Cardiac fibroblast (primary cell): ENCODE measurements at regions not wholly inside any gene's neighbourhood (a gene's known extent, or its start where the extent isn't known, plus 50 kb on each side); places are given as distances from the start of the nearest gene placed in this dataset.
A peak's percentile ranks its signal among the peaks of the same experiment; 100 is the strongest.

Source experiments
- DNase-seq, 2 donors: peaks; one replicate each; pipeline versions ENCODE4 v3.0.0 to v3.0.0-alpha.2; 2010; ENCODE audit warnings: low read depth in 2 of 2
- H3K4me3 ChIP-seq, 2 donors: replicated peaks in 1 of 2; 1 replicate in 1 of 2; 2 replicates in 1 of 2; pipeline ENCODE4 v1.5.1; 2011; ENCODE audit warnings: low read depth in 2 of 2, low read length in 2 of 2, mild to moderate bottlenecking in 2 of 2, moderate library complexity in 1 of 2
- CTCF ChIP-seq: IDR thresholded peaks from one replicate; pipeline ENCODE4 v1.5.1; 2011; ENCODE audit warnings: low read depth, mild to moderate bottlenecking, low read length, inconsistent platforms

- DNase-seq: no peak
- no peak overlapping the region for H3K4me3 ChIP-seq
- no peak for TF ChIP-seq CTCF
Observed at GRCh38 chr6:99736302-99736701, 129.7 kb downstream of the PRDM13 start.

- DNase-seq: no peak
- H3K4me3 ChIP-seq: no peak overlapping the region
- TF ChIP-seq CTCF: no peak
Observed at GRCh38 chr6:99739526-99739925, 132.9 kb downstream of the PRDM13 start.

GRCh38 chr6:99741092-99741491 is 134.5 kb downstream of the PRDM13 start:
- TF ChIP-seq CTCF: no peak

GRCh38 chr6:99743647-99744046 is 137.0 kb downstream of the PRDM13 start:
- TF ChIP-seq CTCF: no peak
- no peak overlapping the region for H3K4me3 ChIP-seq
- no peak for DNase-seq

More at GRCh38 chr6:99741092-99741491, 134.5 kb downstream of the PRDM13 start:
- no peak overlapping the region for H3K4me3 ChIP-seq
- DNase-seq: no peak

GRCh38 chr6:99745651-99746050 is 139.0 kb downstream of the PRDM13 start:
- H3K4me3 ChIP-seq: no peak overlapping the region
- peak; percentile 7 to 44 for DNase-seq
- TF ChIP-seq CTCF: no peak

- peak; percentile 87 for TF ChIP-seq CTCF
- peak; percentile 84 to 86 for DNase-seq
- no peak overlapping the region for H3K4me3 ChIP-seq
Observed at GRCh38 chr6:99746261-99746895, 139.7 kb downstream of the PRDM13 start.

- DNase-seq: no peak
- TF ChIP-seq CTCF: no peak
- no peak overlapping the region for H3K4me3 ChIP-seq
Observed at GRCh38 chr6:99761711-99762110, 155.1 kb downstream of the PRDM13 start.
